ENCODE measurements at regions not wholly inside any gene's neighbourhood (a gene's known extent, or its start where the extent isn't known, plus 50 kb on each side); places are given as distances from the start of the nearest gene placed in this dataset.

GRCh38 chr13:39859898-39860297 lies 204.4 kb downstream of the COG6 start:
- no peak for DNase-seq

- no peak for DNase-seq
These were observed 207.4 kb downstream of the COG6 start for GRCh38 chr13:39862900-39863299.

GRCh38 chr13:39864221-39864620 lies 208.8 kb downstream of the COG6 start:
- no peak for DNase-seq

- no peak for DNase-seq
These were observed 211.3 kb downstream of the COG6 start for GRCh38 chr13:39866722-39867121.

- DNase-seq = no peak
These were observed 212.3 kb downstream of the COG6 start for GRCh38 chr13:39867807-39868206.

DNA sequence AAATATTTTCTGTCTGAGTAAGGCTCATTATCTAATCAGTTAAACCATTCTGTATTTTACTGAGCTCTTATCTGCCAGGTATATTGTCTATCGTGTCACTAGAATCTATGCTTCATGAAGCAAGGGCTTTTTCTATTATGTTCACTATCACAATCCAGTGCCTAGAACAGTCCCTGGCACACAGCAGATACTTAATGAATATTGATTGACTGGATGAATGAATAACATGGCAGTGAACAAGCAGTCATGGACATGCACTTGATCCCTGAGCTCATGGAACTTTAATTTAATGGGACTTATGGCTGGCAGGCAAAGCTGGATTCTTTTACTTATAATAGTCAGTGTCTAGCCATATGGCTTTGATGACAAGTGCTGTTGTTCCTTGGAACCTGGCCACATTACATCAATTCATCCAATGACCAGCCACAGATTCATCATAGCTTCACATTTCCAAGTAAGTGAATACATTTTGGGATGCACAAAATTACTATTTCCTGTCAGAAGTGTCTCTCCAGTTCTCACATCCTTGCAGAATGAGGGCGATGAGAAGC lies 214.8 kb downstream of the COG6 start:
- DNase-seq = no peak

DNA sequence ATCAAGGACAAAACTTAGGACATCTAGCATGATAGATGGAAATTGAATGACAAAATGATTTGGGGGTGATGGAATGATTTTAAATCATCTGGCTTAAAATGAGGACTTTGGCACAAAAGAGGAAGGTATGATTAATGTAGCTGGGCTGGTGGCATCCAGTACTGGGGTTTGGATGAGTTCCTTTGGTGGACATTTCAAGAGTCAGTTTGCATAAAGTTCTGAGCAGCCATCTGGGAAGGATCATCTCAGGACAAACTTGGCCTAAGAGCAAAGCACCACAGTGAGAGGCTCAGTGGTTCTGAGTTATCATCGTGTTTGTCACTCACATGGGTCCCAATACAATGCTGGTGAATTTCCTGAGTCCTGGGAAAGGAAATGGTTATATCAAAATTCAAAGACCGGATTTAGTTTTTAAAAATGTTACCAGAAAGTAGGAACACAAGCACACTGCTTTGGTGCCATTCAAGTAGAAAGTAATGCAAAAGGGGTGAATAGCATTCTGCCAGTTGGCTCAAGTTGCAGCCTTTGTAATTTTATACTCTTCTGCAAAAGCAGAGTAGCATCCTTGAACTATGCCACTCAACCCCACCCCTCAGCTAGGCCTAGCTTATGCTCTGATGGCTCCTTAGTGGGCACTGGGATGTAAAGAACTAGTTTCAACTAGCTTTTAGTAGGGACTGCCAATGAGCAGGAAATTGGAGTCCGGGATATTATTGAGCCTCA lies 219.0 kb downstream of the COG6 start:
- DNase-seq = no peak

- no peak for DNase-seq
These were observed 219.9 kb downstream of the COG6 start for GRCh38 chr13:39875111-39875987.

DNA sequence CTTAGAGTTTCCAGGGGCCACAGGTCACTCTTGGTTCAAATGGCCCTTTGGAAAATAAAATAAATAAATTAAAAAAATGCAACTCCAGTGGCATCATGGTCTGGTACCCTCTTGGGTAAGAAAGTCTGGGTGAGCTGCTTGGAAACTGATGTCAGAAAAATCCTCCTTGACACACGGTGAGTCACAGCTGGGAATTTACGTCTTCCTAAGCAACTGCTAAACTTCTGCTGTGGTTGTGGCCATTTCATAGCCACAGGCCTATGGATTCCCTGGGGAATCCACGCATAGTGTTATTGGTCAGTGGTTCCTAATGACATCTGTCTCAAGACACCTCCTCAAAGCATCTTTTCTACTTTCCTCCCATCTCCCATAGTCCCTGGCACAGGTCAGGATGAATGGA lies 220.8 kb downstream of the COG6 start:
- DNase-seq = no peak

DNA sequence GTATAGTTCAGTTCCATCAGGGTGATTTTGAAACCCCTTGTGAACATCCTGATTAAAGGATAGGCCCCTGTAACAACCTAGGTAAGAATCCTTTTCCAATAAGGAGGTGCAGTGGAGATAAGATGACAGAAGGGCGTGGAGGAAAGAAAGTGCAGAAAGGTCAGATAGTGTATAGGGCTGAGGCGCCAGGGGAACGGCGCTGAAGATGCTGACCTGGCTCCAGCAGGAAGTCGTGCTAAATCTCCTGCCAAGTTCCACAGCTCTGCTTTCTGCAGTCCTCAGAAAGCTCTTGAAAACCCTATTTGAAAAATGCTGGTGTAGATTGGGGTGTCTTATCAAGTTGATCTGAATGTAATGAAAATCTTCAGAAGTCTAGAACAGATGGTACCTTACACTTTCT lies 221.7 kb downstream of the COG6 start:
- DNase-seq = no peak

DNA sequence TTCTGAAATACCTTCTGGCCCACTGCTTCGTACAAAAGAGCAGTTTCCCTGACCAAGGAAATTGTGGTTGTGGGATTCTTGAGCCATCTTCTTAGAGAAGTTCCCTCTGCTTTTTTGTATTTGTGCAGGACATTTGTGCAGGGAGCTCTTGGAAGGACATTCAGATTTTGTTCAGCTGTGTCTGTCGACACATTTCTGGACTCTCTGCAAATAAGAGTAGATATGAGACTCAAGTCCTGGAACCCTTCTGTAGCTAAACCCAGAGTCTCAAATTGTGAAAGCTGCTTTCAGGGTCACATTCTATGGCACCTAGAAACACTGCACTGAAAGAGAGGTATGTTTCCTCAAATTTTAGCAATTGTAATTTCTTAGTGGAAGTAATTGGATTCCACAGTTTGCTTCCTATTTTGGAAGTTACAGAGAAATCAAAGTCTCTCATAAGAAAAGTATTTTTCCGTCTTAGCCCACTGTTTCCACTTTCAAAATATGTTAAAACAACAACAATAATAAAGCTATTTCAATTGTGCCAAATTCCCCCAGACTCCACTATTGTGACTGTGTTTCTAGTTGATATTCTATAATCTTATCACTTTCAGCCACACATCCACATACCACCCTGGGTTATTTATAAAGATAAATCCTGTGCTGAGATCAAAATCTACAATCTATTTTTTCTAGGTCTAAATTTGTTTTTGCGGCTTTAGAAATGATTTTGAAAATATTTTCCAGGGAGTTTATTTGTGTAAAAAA lies 224.0 kb downstream of the COG6 start:
- no peak for DNase-seq

DNA sequence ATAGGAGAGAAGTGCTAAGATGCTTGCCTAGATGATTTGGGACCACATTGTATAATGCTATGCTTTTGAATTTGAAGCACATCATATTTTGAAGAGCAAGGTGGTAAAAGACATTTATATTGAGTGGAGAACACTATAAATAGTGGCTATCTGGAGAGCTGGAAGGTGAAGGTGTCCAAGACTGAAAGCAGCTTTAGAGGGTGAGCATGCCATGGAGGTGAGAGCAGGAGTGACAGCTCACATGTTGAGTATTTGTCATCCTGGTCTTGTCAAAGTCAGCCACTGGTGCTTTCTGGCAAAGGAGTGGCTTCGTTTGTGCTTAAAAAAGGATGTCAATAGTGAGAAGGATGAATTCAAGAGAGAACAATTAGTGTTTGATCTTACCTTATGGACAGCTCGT lies 225.9 kb downstream of the COG6 start:
- no peak for DNase-seq

DNA sequence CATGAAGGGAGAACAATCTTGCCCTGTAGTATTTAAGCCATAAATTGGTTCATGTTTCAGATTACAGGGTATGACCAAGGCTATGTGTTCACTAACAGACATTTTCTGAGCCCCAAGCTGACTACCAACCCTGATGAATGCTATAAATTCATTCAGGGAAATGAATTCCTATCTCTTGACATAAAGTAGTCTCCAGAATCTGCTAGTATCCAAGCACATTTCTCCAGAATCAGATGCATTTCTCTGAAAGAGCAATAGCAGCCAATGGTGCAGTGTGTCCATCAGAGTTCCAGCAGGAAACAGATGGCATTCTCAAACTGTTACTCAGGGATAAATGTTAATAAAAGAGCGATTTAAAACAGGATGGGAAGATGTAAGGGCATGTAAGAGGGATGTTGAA lies 226.4 kb downstream of the COG6 start:
- no peak for DNase-seq

GRCh38 chr13:39884166-39884565 lies 228.7 kb downstream of the COG6 start:
- DNase-seq = no peak

- no peak for DNase-seq
These were observed 230.9 kb downstream of the COG6 start for GRCh38 chr13:39886336-39886735.

- no peak for DNase-seq
These were observed 231.9 kb downstream of the COG6 start for GRCh38 chr13:39887387-39887786.

- DNase-seq = no peak
These were observed 233.7 kb downstream of the COG6 start for GRCh38 chr13:39888865-39889810.

- no peak for DNase-seq
These were observed 235.1 kb downstream of the COG6 start for GRCh38 chr13:39890537-39890936.

DNA sequence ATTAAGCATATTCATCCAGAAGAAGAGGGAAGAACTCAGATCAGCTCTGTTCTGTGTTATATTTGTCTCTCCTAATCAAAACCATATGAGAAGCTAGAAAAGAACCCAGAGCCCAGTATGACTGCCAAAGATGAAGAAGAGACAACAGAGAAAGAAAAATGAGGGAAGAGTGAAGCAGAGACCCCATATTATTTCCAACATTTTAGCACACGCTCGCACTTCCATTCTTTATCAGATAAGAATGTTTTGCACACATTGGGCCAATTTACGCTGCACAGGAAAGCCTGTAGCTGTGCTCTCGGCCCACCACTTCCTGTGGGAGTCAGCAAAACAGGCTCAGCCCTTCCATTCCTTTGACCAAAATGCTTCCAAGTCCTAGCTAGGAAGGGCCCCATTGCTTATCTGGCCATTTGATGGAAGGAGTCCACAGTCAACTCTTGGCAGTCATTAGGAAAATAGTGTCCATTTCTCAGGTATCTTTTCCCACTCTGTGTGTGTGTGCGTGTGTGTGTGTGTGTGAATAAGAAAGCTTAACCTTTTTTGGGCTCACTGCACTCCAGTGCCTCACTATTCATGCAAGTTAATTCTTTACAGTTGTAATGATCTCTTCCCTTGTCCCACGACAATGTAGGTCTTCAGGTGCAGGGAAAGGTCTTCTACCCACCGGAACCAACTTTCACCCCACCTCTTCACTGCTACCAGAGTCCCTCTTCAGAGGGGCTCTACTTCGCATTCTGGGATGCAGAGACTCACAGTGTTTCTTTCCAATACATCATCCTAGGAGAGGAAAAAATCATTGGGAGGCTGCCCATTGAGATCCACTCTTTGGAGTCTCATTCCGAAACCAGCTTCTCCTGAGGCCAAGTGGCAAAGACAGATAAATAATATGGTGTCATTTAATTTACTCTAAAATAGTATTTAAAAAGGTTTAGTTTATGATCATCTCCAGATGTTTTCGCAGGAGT lies 237.5 kb downstream of the COG6 start:
- no peak for DNase-seq

GRCh38 chr13:39893808-39894207 lies 238.3 kb downstream of the COG6 start:
- no peak for DNase-seq

GRCh38 chr13:39894586-39894985 lies 239.1 kb downstream of the COG6 start:
- DNase-seq = no peak

Data from NCI-H1092 (cell line).